ENCODE measurements at regions not wholly inside any gene's neighbourhood (a gene's known extent, or its start where the extent isn't known, plus 50 kb on each side); places are given as distances from the start of the nearest gene placed in this dataset.

DNA sequence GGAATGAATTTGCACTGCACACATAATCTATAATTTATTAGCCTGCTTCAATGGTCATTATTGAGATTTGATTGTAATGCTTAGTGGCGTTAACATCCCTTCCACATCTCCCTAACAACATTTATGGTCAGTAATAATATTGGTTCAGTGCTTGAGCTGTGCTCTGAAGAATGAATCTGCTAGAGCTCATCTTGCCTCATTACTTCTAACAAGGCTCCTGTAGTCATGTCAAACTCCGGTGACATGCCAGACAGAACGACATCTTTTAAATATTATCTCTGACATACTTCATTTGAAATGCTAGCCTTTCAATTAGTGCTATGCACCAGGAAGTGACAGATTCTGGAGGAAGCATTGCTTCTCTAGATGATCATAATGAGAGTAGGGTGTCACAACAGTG, 240.3 kb upstream of the BTBD3 start:
- TF ChIP-seq, protein P1, sequence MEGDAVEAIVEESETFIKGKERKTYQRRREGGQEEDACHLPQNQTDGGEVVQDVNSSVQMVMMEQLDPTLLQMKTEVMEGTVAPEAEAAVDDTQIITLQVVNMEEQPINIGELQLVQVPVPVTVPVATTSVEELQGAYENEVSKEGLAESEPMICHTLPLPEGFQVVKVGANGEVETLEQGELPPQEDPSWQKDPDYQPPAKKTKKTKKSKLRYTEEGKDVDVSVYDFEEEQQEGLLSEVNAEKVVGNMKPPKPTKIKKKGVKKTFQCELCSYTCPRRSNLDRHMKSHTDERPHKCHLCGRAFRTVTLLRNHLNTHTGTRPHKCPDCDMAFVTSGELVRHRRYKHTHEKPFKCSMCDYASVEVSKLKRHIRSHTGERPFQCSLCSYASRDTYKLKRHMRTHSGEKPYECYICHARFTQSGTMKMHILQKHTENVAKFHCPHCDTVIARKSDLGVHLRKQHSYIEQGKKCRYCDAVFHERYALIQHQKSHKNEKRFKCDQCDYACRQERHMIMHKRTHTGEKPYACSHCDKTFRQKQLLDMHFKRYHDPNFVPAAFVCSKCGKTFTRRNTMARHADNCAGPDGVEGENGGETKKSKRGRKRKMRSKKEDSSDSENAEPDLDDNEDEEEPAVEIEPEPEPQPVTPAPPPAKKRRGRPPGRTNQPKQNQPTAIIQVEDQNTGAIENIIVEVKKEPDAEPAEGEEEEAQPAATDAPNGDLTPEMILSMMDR (IDR thresholded peaks at IDR 0.05), result no peak
- no peak for TF ChIP-seq POLR2A (IDR thresholded peaks at IDR 0.05)
